Bronchial epithelial cell (primary cell): ENCODE measurements at regions not wholly inside any gene's neighbourhood (a gene's known extent, or its start where the extent isn't known, plus 50 kb on each side); places are given as distances from the start of the nearest gene placed in this dataset.

Source experiments
- DNase-seq: peaks from one replicate; pipeline ENCODE4 v3.0.0-alpha.2; 2010; ENCODE audit warnings: low read depth
- FAIRE-seq: peaks from 2 replicates; lab custom pipeline; 2011; peaks lifted over from hg19 to GRCh38; lab: Jason Lieb, UNC
- H3K27me3 ChIP-seq: 2 replicates; pipeline ENCODE4 v1.5.1; 2011; ENCODE audit warnings: low read length; ENCODE audit not compliant: control insufficient read depth, insufficient read depth
- H3K36me3 ChIP-seq: 2 replicates; pipeline ENCODE4 v1.5.1; 2011; ENCODE audit warnings: low read length; ENCODE audit not compliant: control insufficient read depth, insufficient read depth
- H3K4me3 ChIP-seq: 2 replicates; pipeline ENCODE4 v1.5.1; 2011; ENCODE audit warnings: mild to moderate bottlenecking, low read depth, low read length, control low read depth
- TF ChIP-seq, protein P1 (sequence below): IDR thresholded peaks from 2 replicates; pipeline ENCODE4 v1.5.1; 2011; ENCODE audit warnings: mild to moderate bottlenecking, moderate library complexity, low read length, control low read depth, inconsistent platforms; ENCODE audit not compliant: insufficient read depth, severe bottlenecking

GRCh38 chr3:194841515-194841841, 155.8 kb downstream of the FAM43A start:
- H3K36me3 ChIP-seq = no peaks in the 10 kb centered on the region
- TF ChIP-seq, protein P1, sequence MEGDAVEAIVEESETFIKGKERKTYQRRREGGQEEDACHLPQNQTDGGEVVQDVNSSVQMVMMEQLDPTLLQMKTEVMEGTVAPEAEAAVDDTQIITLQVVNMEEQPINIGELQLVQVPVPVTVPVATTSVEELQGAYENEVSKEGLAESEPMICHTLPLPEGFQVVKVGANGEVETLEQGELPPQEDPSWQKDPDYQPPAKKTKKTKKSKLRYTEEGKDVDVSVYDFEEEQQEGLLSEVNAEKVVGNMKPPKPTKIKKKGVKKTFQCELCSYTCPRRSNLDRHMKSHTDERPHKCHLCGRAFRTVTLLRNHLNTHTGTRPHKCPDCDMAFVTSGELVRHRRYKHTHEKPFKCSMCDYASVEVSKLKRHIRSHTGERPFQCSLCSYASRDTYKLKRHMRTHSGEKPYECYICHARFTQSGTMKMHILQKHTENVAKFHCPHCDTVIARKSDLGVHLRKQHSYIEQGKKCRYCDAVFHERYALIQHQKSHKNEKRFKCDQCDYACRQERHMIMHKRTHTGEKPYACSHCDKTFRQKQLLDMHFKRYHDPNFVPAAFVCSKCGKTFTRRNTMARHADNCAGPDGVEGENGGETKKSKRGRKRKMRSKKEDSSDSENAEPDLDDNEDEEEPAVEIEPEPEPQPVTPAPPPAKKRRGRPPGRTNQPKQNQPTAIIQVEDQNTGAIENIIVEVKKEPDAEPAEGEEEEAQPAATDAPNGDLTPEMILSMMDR = no peak

DNA sequence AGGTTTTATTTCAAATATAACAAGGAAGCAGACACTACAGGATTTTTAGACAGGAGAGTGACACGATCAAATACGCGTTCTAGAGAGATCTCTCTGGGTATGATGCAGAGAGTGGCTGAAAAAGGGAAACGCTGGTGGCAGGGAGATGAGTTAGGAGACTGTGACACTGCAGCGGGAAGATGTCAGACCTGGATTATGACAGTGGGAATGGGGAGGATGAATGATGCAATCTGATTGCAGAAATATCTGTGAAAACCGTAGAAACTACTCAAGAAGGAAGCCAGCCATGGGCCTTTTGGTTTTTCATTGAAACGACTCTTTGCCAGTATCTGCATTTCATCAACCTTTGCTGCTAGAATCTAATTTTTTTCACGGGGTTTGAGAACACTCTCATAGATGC, 157.9 kb downstream of the FAM43A start:
- Histone ChIP-seq H3K27me3 (no peaks in the 10 kb centered on the region), H3K36me3 (no peaks in the 10 kb centered on the region), H3K4me3 (no peak overlapping the region)
- FAIRE-seq (no peak), DNase-seq (no peak)
- TF ChIP-seq, protein P1 = no peak

More at GRCh38 chr3:194841515-194841841, 155.8 kb downstream of the FAM43A start:
- no peak overlapping the region for H3K4me3 ChIP-seq
- FAIRE-seq (no peak), DNase-seq (no peak)
- no peaks in the 10 kb centered on the region for H3K27me3 ChIP-seq

DNA sequence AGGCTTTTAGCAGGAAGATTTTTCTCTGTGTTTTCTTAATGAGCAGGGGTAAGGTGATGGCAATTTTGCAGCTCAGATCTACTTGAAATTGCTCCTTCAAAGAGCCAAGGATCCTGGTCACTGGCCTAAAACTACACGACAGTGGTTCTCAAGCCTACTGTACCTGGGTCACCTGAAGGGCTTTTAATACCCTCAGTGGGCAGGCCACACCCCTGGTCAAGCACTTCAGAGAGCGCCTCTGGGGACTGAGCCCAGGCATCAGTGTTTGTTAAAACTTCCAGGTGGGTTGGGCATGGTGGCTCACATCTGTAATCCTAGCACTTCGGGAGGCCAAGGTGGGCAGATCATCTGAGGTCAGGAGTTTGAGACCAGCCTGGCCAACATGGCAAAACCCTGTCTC, 158.4 kb downstream of the FAM43A start:
- no peaks in the 10 kb centered on the region for H3K36me3 ChIP-seq
- no peak for FAIRE-seq
- H3K4me3 ChIP-seq = no peak overlapping the region
- DNase-seq = no peak
- TF ChIP-seq, protein P1 = no peak
- H3K27me3 ChIP-seq = peaks cover 1% of the 10 kb centered on the region

- H3K36me3 ChIP-seq = no peaks in the 10 kb centered on the region
- no peak overlapping the region for H3K4me3 ChIP-seq
- TF ChIP-seq, protein P1 = no peak
- H3K27me3 ChIP-seq = peaks cover 9% of the 10 kb centered on the region
- no peak for FAIRE-seq
- DNase-seq = no peak
Measured at GRCh38 chr3:194849166-194849875, 163.6 kb downstream of the FAM43A start.

DNA sequence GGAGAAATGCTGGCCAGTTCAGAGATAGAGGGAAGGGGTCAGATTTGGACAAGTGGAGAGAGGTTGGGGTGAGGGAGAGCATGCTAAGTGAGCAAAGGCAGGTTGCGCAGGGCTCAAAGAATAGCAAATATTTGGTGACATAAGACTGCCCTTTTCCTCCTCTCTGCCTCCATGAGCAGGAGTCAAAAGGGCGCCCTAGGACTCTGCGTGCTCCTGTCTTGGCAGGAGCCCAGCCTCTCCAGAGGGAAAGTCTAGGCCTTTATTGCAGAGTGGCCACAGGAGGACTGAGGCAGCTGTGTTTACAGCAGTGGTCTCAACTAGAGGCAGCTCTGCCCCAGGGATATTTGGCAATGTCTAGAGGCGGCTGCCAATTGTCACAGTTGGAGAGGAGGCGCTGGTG, 165.6 kb downstream of the FAM43A start:
- no peak for DNase-seq
- TF ChIP-seq, protein P1 = no peak
- FAIRE-seq = no peak

DNA sequence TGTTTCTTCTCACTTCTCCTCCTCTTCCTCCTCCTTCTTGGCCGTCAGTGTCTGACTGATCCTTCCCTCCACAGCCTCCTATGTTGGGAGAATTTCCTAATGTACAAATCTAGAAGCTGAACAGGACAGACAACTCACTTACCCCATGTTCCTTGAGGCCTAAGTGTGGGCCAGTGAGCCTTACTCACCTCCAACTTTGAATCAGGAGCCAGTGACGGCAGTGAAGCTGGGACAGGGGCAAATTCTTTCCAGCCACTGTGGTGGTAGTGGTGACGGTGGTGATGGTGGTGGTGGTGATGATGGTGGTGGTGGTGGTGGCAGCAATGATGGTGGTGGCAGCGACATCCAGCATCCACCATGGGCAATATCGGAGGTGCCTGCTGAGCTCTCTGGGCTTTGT, 166.3 kb downstream of the FAM43A start:
- H3K27me3 ChIP-seq = peaks cover 9% of the 10 kb centered on the region
- H3K4me3 ChIP-seq = no peak overlapping the region
- no peak for FAIRE-seq
- no peak for DNase-seq
- no peaks in the 10 kb centered on the region for H3K36me3 ChIP-seq
- TF ChIP-seq, protein P1 = no peak

More for the DNA sequence above, 165.6 kb downstream of the FAM43A start:
- Histone ChIP-seq H3K36me3 (no peaks in the 10 kb centered on the region), H3K4me3 (no peak overlapping the region), H3K27me3 (peaks cover 9% of the 10 kb centered on the region)
